Astrocyte (in vitro differentiated cells and primary cell): ENCODE measurements at regions not wholly inside any gene's neighbourhood (a gene's known extent, or its start where the extent isn't known, plus 50 kb on each side); places are given as distances from the start of the nearest gene placed in this dataset.

Experiments
- CTCF ChIP-seq: IDR thresholded peaks from 2 replicates; pipeline ENCODE4 v1.5.1; 2011; ENCODE audit warnings: low read depth, mild to moderate bottlenecking, inconsistent platforms, low read length, moderate library complexity; ENCODE audit not compliant: insufficient read depth
- EZH2 ChIP-seq: IDR thresholded peaks from 2 replicates; pipeline ENCODE4 v1.6.1; 2012; ENCODE audit warnings: mild to moderate bottlenecking, low read length, inconsistent platforms; ENCODE audit not compliant: insufficient read depth

- TF ChIP-seq CTCF (no peak), EZH2 (no peak)
Measured at GRCh38 chr12:3367750-3368444, 123.1 kb upstream of the PRMT8 start.
